HepG2 (cell line): ENCODE measurements at regions not wholly inside any gene's neighbourhood (a gene's known extent, or its start where the extent isn't known, plus 50 kb on each side); places are given as distances from the start of the nearest gene placed in this dataset.

Source experiments
- ATAC-seq: fragments of 200-7000 bp; cut with Tn5 transposase; 3 replicates; pipeline ENCODE4 v1.9.1; 2020; ENCODE audit warnings: mild to moderate bottlenecking, moderate library complexity
- BruUV-seq: library from RNA; stranded (reverse); fragments of 400-500 nt; replicated peaks from 2 replicates; lab custom pipeline; 2021; lab: Mats Ljungman, UMichigan
- CTCF ChIA-PET: fragments of 300-600 bp; formaldehyde crosslinking; extraction: SDS; loops from one replicate; lab custom pipeline; 2021; ENCODE audit warnings: low total read pairs, inconsistent platforms, low intra/inter-chr PET ratio; lab: Yijun Ruan, JAX
- POLR2A ChIA-PET: fragments of 350-600 bp; sonication (Branson Sonifier 250); formaldehyde crosslinking; loops from one replicate; lab custom pipeline; 2020; ENCODE audit warnings: antibody characterized with exemption, inconsistent platforms; lab: Yijun Ruan, JAX
- DNase-seq: peaks from one replicate; pipeline ENCODE4 v3.0.0-alpha.2; 2015; ENCODE audit warnings: low spot score
- FAIRE-seq: peaks from 3 replicates; lab custom pipeline; 2011; peaks lifted over from hg19 to GRCh38; lab: Jason Lieb, UNC
- H2AFZ ChIP-seq: one replicate; pipeline ENCODE4 v1.6.1; 2011; ENCODE audit warnings: low read length, inconsistent platforms
- H3K27ac ChIP-seq: fragments of 300-600 bp; 3 replicates; pipeline ENCODE4 v1.8.0; 2011; ENCODE audit warnings: mixed run types, mild to moderate bottlenecking, mixed read lengths, low read length, inconsistent platforms; ENCODE audit not compliant: insufficient read depth; ENCODE audit errors: extremely low read length
- H3K27me3 ChIP-seq, 2 experiments: fragments of 200-600 bp in 1 of 2; 2 replicates in 1 of 2; 3 replicates in 1 of 2; pipeline versions ENCODE4 v1.6.0 to v1.8.0; 2011; ENCODE audit warnings: low read length in 2 of 2, mild to moderate bottlenecking in 2 of 2, moderate library complexity in 2 of 2, inconsistent platforms in 1 of 2; ENCODE audit not compliant: insufficient read depth in 2 of 2, control insufficient read depth in 1 of 2
- H3K36me3 ChIP-seq, 2 experiments: fragments of 200-600 bp in 1 of 2; replicated peaks in 1 of 2; 2 replicates in 1 of 2; 3 replicates in 1 of 2; pipeline versions ENCODE4 v1.5.1 to v1.8.0; 2011; ENCODE audit warnings: low read length in 2 of 2, inconsistent platforms in 1 of 2; ENCODE audit not compliant: insufficient read depth in 2 of 2, control insufficient read depth in 1 of 2
- H3K4me1 ChIP-seq: 2 replicates; pipeline ENCODE4 v1.5.1; 2012; ENCODE audit warnings: low read length, inconsistent platforms; ENCODE audit not compliant: insufficient read depth
- H3K4me2 ChIP-seq: 2 replicates; pipeline ENCODE4 v1.6.0; 2011; ENCODE audit warnings: low read depth, low read length, inconsistent platforms
- H3K4me3 ChIP-seq, 3 experiments: fragments of 200-600 bp in 1 of 3; sonication (generic), shearing (Covaris generic) in 1 of 3; replicated peaks in 1 of 3; 2 replicates each; pipeline ENCODE4 v1.5.1; 2011 to 2016; ENCODE audit warnings: low read length in 3 of 3, inconsistent platforms in 2 of 3, low read depth in 2 of 3, mild to moderate bottlenecking in 2 of 3, control low read depth in 1 of 3, mixed read lengths in 1 of 3; ENCODE audit not compliant: insufficient read depth in 1 of 3
- H3K79me2 ChIP-seq: one replicate; pipeline ENCODE4 v1.6.1; 2011; ENCODE audit warnings: low read length, inconsistent platforms; ENCODE audit not compliant: insufficient read depth
- H3K9ac ChIP-seq: 2 replicates; pipeline ENCODE4 v1.6.0; 2011; ENCODE audit warnings: mild to moderate bottlenecking, low read depth, low read length, inconsistent platforms; ENCODE audit not compliant: insufficient read depth
- H3K9me3 ChIP-seq: 2 replicates; pipeline ENCODE4 v1.5.1; 2012; ENCODE audit warnings: mild to moderate bottlenecking, low read length
- H4K20me1 ChIP-seq: 2 replicates; pipeline ENCODE4 v1.6.0; 2011; ENCODE audit warnings: inconsistent platforms, mild to moderate bottlenecking, low read length, moderate library complexity; ENCODE audit not compliant: insufficient read depth
- FUBP1 ChIP-seq: sonication (generic); formaldehyde crosslinking; IDR thresholded peaks from 2 replicates; pipeline ENCODE4 v1.5.1; 2020; ENCODE audit warnings: missing genetic modification reagents, mild to moderate bottlenecking, borderline replicate concordance
- KLF16 ChIP-seq, 2 experiments: sonication (generic) in 1 of 2; formaldehyde crosslinking in 1 of 2; IDR thresholded peaks; 2 replicates each; pipeline versions ENCODE4 v1.6.1 to v1.8.0; 2016 to 2023; ENCODE audit warnings: missing genetic modification reagents in 2 of 2, missing compliant biosample characterization in 1 of 2
- NFRKB ChIP-seq: fragments of 450-650 bp; IDR thresholded peaks from 2 replicates; pipeline ENCODE4 v1.6.1; 2017
- REPIN1 ChIP-seq: sonication (generic); formaldehyde crosslinking; IDR thresholded peaks from 2 replicates; pipeline ENCODE4 v1.8.0; 2022; ENCODE audit warnings: missing genetic modification reagents, low read depth, mild to moderate bottlenecking, borderline replicate concordance
- ZMAT5 ChIP-seq: sonication (generic); formaldehyde crosslinking; IDR thresholded peaks from 2 replicates; pipeline ENCODE4 v1.5.0; 2020; ENCODE audit warnings: mild to moderate bottlenecking, low read depth, missing genetic modification reagents, borderline replicate concordance
- ZMYM3 ChIP-seq: sonication (generic); formaldehyde crosslinking; IDR thresholded peaks from 2 replicates; pipeline ENCODE4 v1.5.1; 2020; ENCODE audit warnings: mild to moderate bottlenecking, missing genetic modification reagents
- ZNF180 ChIP-seq: sonication (generic); formaldehyde crosslinking; IDR thresholded peaks from 2 replicates; pipeline ENCODE4 v1.4.0; 2020; ENCODE audit warnings: low read depth, missing genetic modification reagents, borderline replicate concordance
- ZNF547 ChIP-seq: sonication (generic); formaldehyde crosslinking; IDR thresholded peaks from 2 replicates; pipeline ENCODE4 v1.5.1; 2020; ENCODE audit warnings: mild to moderate bottlenecking, missing genetic modification reagents
- ZNF83 ChIP-seq: sonication (generic); formaldehyde crosslinking; IDR thresholded peaks from 2 replicates; pipeline ENCODE4 v1.4.0; 2020; ENCODE audit warnings: missing genetic modification reagents, mild to moderate bottlenecking, borderline replicate concordance
- WGBS: methylation state at CpG from one replicate; pipeline ENCODE4 v1.1.6; 2017; ENCODE audit warnings: low lambda C conversion rate; 5-methylcytosine and 5-hydroxymethylcytosine counted together
- in situ Hi-C: cut with HindIII; loops from 2 replicates; pipeline ENCODE4 v1.10.0; 2017; ENCODE audit warnings: low pct_unique_long_range_greater_than_20kb; ENCODE audit not compliant: extremely low pct_ligation_motif_present
- intact Hi-C: fragments of 100-400 bp; cut with micrococcal nuclease; formaldehyde crosslinking; loops from one replicate; pipeline ENCODE4 v1.10.0; 2022; ENCODE audit not compliant: unreplicated experiment
- TF ChIP-seq, protein P1 (sequence below): sonication (generic); formaldehyde crosslinking; IDR thresholded peaks from 2 replicates; pipeline ENCODE4 v1.4.0; 2020; ENCODE audit warnings: missing genetic modification reagents, borderline replicate concordance
- TF ChIP-seq, protein P2 (sequence below), 2 experiments: sonication (generic) in 1 of 2; formaldehyde crosslinking in 1 of 2; IDR thresholded peaks; 2 replicates each; pipeline versions ENCODE4 v1.4.0 to v1.6.1; 2018 to 2020; ENCODE audit warnings: missing genetic modification reagents in 2 of 2, borderline replicate concordance in 1 of 2, low read depth in 1 of 2, mild to moderate bottlenecking in 1 of 2, missing biosample characterization in 1 of 2

GRCh38 chr2:7523481-7524120 is 606.4 kb downstream of the RNF144A start:
- TF ChIP-seq KLF16 (CRISPR knock-in tag; IDR thresholded peaks at IDR 0.05) (no peak), ZMAT5 (no peak), FUBP1 (CRISPR knock-in tag) (no peak), ZNF83 (CRISPR knock-in tag) (no peak), ZNF180 (CRISPR knock-in tag) (no peak), ZNF547 (CRISPR knock-in tag) (no peak), REPIN1 (CRISPR knock-in tag) (no peak), NFRKB (no peak), ZMYM3 (CRISPR knock-in tag) (no peak)
- TF ChIP-seq, protein P1, sequence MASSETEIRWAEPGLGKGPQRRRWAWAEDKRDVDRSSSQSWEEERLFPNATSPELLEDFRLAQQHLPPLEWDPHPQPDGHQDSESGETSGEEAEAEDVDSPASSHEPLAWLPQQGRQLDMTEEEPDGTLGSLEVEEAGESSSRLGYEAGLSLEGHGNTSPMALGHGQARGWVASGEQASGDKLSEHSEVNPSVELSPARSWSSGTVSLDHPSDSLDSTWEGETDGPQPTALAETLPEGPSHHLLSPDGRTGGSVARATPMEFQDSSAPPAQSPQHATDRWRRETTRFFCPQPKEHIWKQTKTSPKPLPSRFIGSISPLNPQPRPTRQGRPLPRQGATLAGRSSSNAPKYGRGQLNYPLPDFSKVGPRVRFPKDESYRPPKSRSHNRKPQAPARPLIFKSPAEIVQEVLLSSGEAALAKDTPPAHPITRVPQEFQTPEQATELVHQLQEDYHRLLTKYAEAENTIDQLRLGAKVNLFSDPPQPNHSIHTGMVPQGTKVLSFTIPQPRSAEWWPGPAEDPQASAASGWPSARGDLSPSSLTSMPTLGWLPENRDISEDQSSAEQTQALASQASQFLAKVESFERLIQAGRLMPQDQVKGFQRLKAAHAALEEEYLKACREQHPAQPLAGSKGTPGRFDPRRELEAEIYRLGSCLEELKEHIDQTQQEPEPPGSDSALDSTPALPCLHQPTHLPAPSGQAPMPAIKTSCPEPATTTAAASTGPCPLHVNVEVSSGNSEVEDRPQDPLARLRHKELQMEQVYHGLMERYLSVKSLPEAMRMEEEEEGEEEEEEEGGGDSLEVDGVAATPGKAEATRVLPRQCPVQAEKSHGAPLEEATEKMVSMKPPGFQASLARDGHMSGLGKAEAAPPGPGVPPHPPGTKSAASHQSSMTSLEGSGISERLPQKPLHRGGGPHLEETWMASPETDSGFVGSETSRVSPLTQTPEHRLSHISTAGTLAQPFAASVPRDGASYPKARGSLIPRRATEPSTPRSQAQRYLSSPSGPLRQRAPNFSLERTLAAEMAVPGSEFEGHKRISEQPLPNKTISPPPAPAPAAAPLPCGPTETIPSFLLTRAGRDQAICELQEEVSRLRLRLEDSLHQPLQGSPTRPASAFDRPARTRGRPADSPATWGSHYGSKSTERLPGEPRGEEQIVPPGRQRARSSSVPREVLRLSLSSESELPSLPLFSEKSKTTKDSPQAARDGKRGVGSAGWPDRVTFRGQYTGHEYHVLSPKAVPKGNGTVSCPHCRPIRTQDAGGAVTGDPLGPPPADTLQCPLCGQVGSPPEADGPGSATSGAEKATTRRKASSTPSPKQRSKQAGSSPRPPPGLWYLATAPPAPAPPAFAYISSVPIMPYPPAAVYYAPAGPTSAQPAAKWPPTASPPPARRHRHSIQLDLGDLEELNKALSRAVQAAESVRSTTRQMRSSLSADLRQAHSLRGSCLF (CRISPR knock-in tag) = no peak
- TF ChIP-seq, protein P2, sequence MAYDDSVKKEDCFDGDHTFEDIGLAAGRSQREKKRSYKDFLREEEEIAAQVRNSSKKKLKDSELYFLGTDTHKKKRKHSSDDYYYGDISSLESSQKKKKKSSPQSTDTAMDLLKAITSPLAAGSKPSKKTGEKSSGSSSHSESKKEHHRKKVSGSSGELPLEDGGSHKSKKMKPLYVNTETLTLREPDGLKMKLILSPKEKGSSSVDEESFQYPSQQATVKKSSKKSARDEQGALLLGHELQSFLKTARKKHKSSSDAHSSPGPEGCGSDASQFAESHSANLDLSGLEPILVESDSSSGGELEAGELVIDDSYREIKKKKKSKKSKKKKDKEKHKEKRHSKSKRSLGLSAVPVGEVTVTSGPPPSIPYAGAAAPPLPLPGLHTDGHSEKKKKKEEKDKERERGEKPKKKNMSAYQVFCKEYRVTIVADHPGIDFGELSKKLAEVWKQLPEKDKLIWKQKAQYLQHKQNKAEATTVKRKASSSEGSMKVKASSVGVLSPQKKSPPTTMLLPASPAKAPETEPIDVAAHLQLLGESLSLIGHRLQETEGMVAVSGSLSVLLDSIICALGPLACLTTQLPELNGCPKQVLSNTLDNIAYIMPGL (CRISPR knock-in tag; IDR thresholded peaks at IDR 0.05; ENCODE audit: borderline replicate concordance in 1 of 2, low read depth in 1 of 2) = no peak

More at GRCh38 chr2:7523481-7524120, 606.4 kb downstream of the RNF144A start:
- WGBS = 18% methylated on average over 12 of the region's 12 CpGs
- H3K9ac ChIP-seq = no peak overlapping the region
- no peak overlapping the region for H2AFZ ChIP-seq
- no peaks in the 10 kb centered on the region for H3K4me1 ChIP-seq
- CTCF ChIA-PET = no interaction called here
- no peaks in the 10 kb centered on the region for H3K79me2 ChIP-seq
- H3K36me3 ChIP-seq = no peaks in the 10 kb centered on the region
- FAIRE-seq (no peak), ATAC-seq (no peak), DNase-seq (no peak)
- H3K27ac ChIP-seq = no peak overlapping the region
- POLR2A ChIA-PET = no interaction called here
- H3K27me3 ChIP-seq = peaks cover 0 to 2% of the 10 kb centered on the region in 2 experiments; a peak in 1 of 5 replicates
- BruUV-seq = no TSS peak
- in situ Hi-C loops = no loop called here
- H3K4me3 ChIP-seq = no peak overlapping the region
- no peak overlapping the region for H3K4me2 ChIP-seq
- peaks cover 2% of the 10 kb centered on the region; the same call in 1 of the 2 replicates for H3K9me3 ChIP-seq
- intact Hi-C loops = no loop called here
- no peaks in the 10 kb centered on the region for H4K20me1 ChIP-seq
